G401.6 (cell line): ENCODE measurements at regions not wholly inside any gene's neighbourhood (a gene's known extent, or its start where the extent isn't known, plus 50 kb on each side); places are given as distances from the start of the nearest gene placed in this dataset.

Source experiments
- FAIRE-seq: peaks from 2 replicates; lab custom pipeline; 2012; peaks lifted over from hg19 to GRCh38; lab: Jason Lieb, UNC

- no peak for FAIRE-seq
These were observed 648.4 kb downstream of the PTPRC start for GRCh38 chr1:199287206-199287605.

DNA sequence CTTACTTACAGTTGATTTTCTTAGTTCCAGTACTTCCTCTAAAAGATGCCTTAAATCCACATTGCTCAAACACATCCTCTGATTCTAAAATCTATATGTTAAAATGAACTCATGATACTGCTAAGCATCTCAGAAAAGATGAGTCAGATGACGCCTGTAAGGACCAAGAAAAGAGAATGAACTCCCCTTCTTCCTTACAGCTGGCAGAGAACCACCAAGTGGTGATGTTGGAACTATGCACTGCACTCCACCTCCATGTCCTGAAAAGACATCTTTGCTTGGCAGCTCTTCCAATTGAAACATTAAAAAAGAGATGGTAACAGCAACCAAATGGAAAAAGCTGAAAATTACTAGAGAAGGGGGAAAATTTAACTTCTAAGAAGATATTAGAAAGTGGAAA is 648.8 kb downstream of the PTPRC start:
- no peak for FAIRE-seq

DNA sequence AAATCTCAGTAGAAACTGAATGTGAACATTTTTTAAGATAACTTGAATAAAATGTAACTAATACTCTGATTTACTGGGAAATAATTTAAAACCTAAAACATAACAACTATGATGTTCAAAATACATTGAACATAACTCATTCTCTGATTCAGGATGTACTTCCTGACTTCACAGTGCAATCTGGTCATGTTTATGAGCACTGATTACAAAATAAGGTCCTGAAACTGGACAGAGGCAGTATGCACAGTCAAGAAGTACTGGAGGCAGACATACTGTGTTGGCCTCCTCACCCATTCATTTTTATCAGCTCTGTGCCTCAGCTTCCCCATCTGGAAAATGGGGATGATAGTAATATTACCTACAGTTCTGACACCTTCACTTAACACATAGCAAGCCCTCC is 651.3 kb downstream of the PTPRC start:
- FAIRE-seq: no peak

- no peak for FAIRE-seq
These were observed 652.3 kb downstream of the PTPRC start for GRCh38 chr1:199291022-199291740.

- no peak for FAIRE-seq
These were observed 654.1 kb downstream of the PTPRC start for GRCh38 chr1:199292896-199293295.

DNA sequence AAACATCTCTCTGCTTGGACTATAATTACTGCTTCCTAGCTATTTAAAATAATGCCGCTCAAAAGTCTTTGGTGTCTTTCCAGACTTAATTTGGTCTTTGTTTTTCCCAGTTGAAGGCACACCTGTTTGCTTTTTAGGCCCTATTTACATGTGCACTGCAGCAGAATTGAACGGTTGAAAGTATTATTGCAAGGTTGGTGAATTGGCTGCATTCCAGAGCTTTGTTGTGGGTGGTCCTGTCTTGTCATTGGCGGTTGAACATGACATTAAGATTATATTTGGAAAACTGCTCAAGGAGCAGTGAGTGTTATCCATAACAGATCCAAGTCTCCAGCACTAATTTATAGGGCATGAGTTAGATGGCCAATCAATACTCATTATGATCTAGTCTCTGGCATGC is 656.3 kb downstream of the PTPRC start:
- no peak for FAIRE-seq

- no peak for FAIRE-seq
These were observed 658.3 kb downstream of the PTPRC start for GRCh38 chr1:199297174-199297573.

- FAIRE-seq: no peak
These were observed 659.0 kb downstream of the PTPRC start for GRCh38 chr1:199297887-199298286.

DNA sequence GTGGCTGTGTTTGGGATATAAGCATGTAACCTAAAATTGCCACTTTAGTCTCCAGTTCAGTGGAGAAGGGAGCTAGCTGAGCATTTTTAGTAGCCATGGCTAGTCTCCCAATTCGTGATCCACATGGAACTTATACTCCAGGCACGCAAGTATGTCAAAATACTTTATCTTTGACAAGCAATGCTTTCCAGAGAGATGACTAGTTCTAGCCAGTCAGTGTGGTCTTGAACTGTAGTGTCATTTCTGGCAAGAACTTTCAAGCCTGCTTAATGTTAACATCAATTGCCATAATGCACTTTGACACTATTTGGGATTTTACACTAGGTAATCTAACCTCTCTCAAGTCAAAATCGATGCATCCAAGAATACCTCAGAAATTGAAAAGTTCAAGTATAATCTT is 660.0 kb downstream of the PTPRC start:
- FAIRE-seq: no peak

- no peak for FAIRE-seq
These were observed 662.8 kb downstream of the PTPRC start for GRCh38 chr1:199301472-199302217.

- no peak for FAIRE-seq
These were observed 663.7 kb downstream of the PTPRC start for GRCh38 chr1:199302554-199302953.

DNA sequence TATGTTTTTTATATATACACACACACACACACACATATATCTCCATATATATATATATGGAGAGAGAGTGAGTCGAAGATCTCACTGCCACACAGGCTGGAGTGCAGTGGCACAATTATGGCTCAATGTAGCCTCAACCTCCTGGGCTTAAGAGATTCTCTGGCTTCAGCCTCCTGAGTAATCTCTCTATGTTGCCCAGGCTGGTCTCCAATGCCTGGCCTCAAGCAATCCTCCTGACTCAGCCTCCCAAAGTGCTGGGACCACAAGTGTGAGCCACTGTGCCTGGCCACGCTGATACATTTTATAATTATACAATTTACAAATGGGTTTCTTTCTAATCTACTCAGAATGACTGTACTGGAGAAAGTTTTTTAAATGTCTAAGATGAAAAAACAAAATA is 664.2 kb downstream of the PTPRC start:
- no peak for FAIRE-seq

- FAIRE-seq: no peak
These were observed 666.2 kb downstream of the PTPRC start for GRCh38 chr1:199305053-199305452.

GRCh38 chr1:199307496-199308264 is 668.8 kb downstream of the PTPRC start:
- FAIRE-seq: no peak

GRCh38 chr1:199308349-199308846 is 669.6 kb downstream of the PTPRC start:
- no peak for FAIRE-seq

- FAIRE-seq: no peak
These were observed 671.9 kb downstream of the PTPRC start for GRCh38 chr1:199310708-199311107.

- FAIRE-seq: no peak
These were observed 672.8 kb downstream of the PTPRC start for GRCh38 chr1:199311478-199312262.

DNA sequence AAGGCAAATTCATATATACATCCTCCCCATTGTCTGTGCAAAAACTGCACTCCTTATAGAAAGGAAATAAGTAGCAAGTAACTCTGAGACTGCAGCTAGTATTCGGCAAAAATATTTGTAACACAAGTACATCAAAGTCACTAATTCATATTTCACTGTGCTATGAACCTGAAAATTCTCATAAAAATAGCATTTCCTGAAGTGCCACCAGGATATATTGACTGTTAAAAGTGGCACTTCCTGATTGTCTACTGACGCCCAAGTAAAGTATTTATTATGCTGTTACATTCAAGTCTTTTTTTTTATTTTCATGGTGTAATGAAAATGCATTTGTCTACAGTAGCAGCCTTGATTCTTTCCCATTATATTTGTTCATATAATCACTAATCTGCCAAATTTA is 673.8 kb downstream of the PTPRC start:
- no peak for FAIRE-seq

GRCh38 chr1:199313444-199313843 is 674.6 kb downstream of the PTPRC start:
- no peak for FAIRE-seq

GRCh38 chr1:199319341-199319740 is 680.5 kb downstream of the PTPRC start:
- FAIRE-seq: no peak

GRCh38 chr1:199322278-199322677 is 683.4 kb downstream of the PTPRC start:
- FAIRE-seq: no peak

DNA sequence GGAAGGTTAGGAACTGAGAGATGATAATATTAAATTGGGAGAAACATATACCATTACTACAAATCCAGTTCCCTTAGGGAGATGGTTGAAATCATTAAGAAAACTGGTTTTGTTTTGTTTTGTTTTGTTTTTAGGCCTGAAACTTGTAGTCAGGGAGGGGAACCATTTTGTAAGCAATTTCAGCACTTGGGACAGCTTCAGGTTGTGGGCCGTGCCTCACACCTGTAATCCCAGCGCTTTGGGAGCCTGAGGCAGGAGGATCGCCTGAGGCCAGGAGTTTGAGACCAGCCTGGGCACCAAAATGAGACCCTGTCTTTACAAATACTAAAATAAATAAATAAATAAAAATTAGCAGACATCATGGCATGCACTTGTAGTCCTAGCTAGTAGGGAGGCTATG is 694.3 kb upstream of the NR5A2 start:
- FAIRE-seq: no peak
